SK-N-SH treated with all-trans-retinoic acid at 6 μM for 48 hours (cell line): ENCODE measurements at regions not wholly inside any gene's neighbourhood (a gene's known extent, or its start where the extent isn't known, plus 50 kb on each side); places are given as distances from the start of the nearest gene placed in this dataset.

Source experiments
- ATAC-seq: fragments of 200-7000 bp; cut with Tn5 transposase; 3 replicates; pipeline ENCODE4 v1.9.1; 2020; ENCODE audit warnings: mild to moderate bottlenecking, moderate library complexity
- ARNTL ChIP-seq: fragments of 450-650 bp; formaldehyde crosslinking; IDR thresholded peaks from 2 replicates; pipeline ENCODE4 v1.5.0; 2020; ENCODE audit warnings: low read depth, mild to moderate bottlenecking, moderate library complexity, borderline replicate concordance
- BACH2 ChIP-seq: fragments of 250-450 bp; sonication (Bioruptor Pico); IDR thresholded peaks from 2 replicates; pipeline ENCODE4 v1.9.0; 2021; ENCODE audit warnings: mild to moderate bottlenecking, borderline replicate concordance
- CREB5 ChIP-seq: fragments of 250-450 bp; sonication (Bioruptor Pico); IDR thresholded peaks from 2 replicates; pipeline ENCODE4 v1.5.1; 2020; ENCODE audit warnings: low read depth, mild to moderate bottlenecking, moderate library complexity
- CSDC2 ChIP-seq: fragments of 250-450 bp; sonication (Bioruptor Pico); IDR thresholded peaks from 2 replicates; pipeline ENCODE4 v1.5.0; 2020; ENCODE audit warnings: mild to moderate bottlenecking, moderate library complexity
- CSRNP3 ChIP-seq: fragments of 250-450 bp; sonication (Bioruptor Pico); IDR thresholded peaks from 2 replicates; pipeline ENCODE4 v1.5.1; 2021; ENCODE audit warnings: mild to moderate bottlenecking, moderate library complexity
- ESRRG ChIP-seq: fragments of 250-450 bp; sonication (Bioruptor Pico); IDR thresholded peaks from 2 replicates; pipeline ENCODE4 v1.6.1; 2021; ENCODE audit warnings: mild to moderate bottlenecking
- ISL1 ChIP-seq: fragments of 250-450 bp; sonication (Bioruptor Pico); IDR thresholded peaks from 2 replicates; pipeline ENCODE4 v2.1.2; 2022; ENCODE audit warnings: mild to moderate bottlenecking, moderate library complexity
- OSR1 ChIP-seq: fragments of 250-450 bp; sonication (Bioruptor Pico); IDR thresholded peaks from 2 replicates; pipeline ENCODE4 v1.8.0; 2022; ENCODE audit warnings: moderate library complexity, mild to moderate bottlenecking, inconsistent platforms
- POU6F1 ChIP-seq: fragments of 250-450 bp; sonication (Bioruptor Pico); IDR thresholded peaks from 2 replicates; pipeline ENCODE4 v1.8.0; 2021; ENCODE audit warnings: low read depth, mild to moderate bottlenecking, moderate library complexity, borderline replicate concordance
- PPARA ChIP-seq: fragments of 250-450 bp; sonication (Bioruptor Pico); IDR thresholded peaks from 2 replicates; pipeline ENCODE4 v1.5.0; 2020; ENCODE audit warnings: mild to moderate bottlenecking, borderline replicate concordance
- RARB ChIP-seq: fragments of 250-450 bp; sonication (Bioruptor Pico); IDR thresholded peaks from 2 replicates; pipeline ENCODE4 v1.8.0; 2021; ENCODE audit warnings: mild to moderate bottlenecking, moderate library complexity
- TCF4 ChIP-seq: fragments of 250-450 bp; sonication (Bioruptor Pico); IDR thresholded peaks from 2 replicates; pipeline ENCODE4 v1.8.0; 2021; ENCODE audit warnings: mild to moderate bottlenecking, moderate library complexity, borderline replicate concordance
- TSHZ2 ChIP-seq: fragments of 250-450 bp; sonication (Bioruptor Pico); IDR thresholded peaks from 2 replicates; pipeline ENCODE4 v1.5.0; 2020; ENCODE audit warnings: mild to moderate bottlenecking, moderate library complexity
- ZC3H10 ChIP-seq: fragments of 250-450 bp; sonication (Bioruptor Pico); IDR thresholded peaks from 2 replicates; pipeline ENCODE4 v1.5.1; 2021; ENCODE audit warnings: mild to moderate bottlenecking, moderate library complexity
- ZFP3 ChIP-seq: fragments of 250-450 bp; sonication (Bioruptor Pico); IDR thresholded peaks from 2 replicates; pipeline ENCODE4 v1.5.0; 2020; ENCODE audit warnings: mild to moderate bottlenecking, moderate library complexity
- ZFP30 ChIP-seq: fragments of 450-650 bp; formaldehyde crosslinking; IDR thresholded peaks from 2 replicates; pipeline ENCODE4 v1.5.0; 2022; ENCODE audit warnings: mild to moderate bottlenecking, moderate library complexity
- ZNF565 ChIP-seq: fragments of 450-650 bp; formaldehyde crosslinking; conservative IDR thresholded peaks from 2 replicates; pipeline ENCODE4 v1.5.0; 2020; ENCODE audit warnings: low read depth, mild to moderate bottlenecking, moderate library complexity
- ZNF8 ChIP-seq: fragments of 450-650 bp; formaldehyde crosslinking; IDR thresholded peaks from 2 replicates; pipeline ENCODE4 v1.5.0; 2020; ENCODE audit warnings: mild to moderate bottlenecking, moderate library complexity

GRCh38 chr9:115494393-115494792 is 376.4 kb upstream of the TNC start:
- no peak for TF ChIP-seq ZC3H10 (CRISPR knock-in tag)
- TF ChIP-seq TSHZ2: no peak
- TF ChIP-seq PPARA (CRISPR knock-in tag): no peak
- TF ChIP-seq ZFP30 (CRISPR knock-in tag): no peak
- no peak for TF ChIP-seq ZNF565
- no peak for TF ChIP-seq CSDC2 (CRISPR knock-in tag)
- TF ChIP-seq ZFP3 (CRISPR knock-in tag): no peak
- TF ChIP-seq, all 23 proteins: peak for 0
- no peak for ATAC-seq

- no peak; the same call in 2 of the 3 replicates for ATAC-seq
- TF ChIP-seq CSDC2 (CRISPR knock-in tag) (no peak), BACH2 (CRISPR knock-in tag) (no peak), ZNF565 (no peak), OSR1 (CRISPR knock-in tag) (no peak), POU6F1 (CRISPR knock-in tag) (no peak), ISL1 (CRISPR knock-in tag) (no peak), ESRRG (CRISPR knock-in tag) (0 out of 2 replicates have a peak, but pooled peaks have one; percentile 57), TSHZ2 (peak; percentile 74; the same call in 1 of the 2 replicates), TCF4 (CRISPR knock-in tag) (peak; percentile 92), CREB5 (CRISPR knock-in tag) (no peak), CSRNP3 (CRISPR knock-in tag) (no peak), ZNF8 (no peak)
Observed at GRCh38 chr9:115495052-115495635, 377.2 kb upstream of the TNC start.

- TF ChIP-seq ZNF8: no peak
- TF ChIP-seq ARNTL: no peak
- TF ChIP-seq BACH2 (CRISPR knock-in tag): no peak
- no peak for TF ChIP-seq POU6F1 (CRISPR knock-in tag)
- TF ChIP-seq TCF4 (CRISPR knock-in tag): no peak
- TF ChIP-seq RARB (CRISPR knock-in tag): no peak
- no peak for ATAC-seq
Observed at GRCh38 chr9:115495836-115496235, 377.9 kb upstream of the TNC start.
